ENCODE measurements at regions not wholly inside any gene's neighbourhood (a gene's known extent, or its start where the extent isn't known, plus 50 kb on each side); places are given as distances from the start of the nearest gene placed in this dataset.

DNA sequence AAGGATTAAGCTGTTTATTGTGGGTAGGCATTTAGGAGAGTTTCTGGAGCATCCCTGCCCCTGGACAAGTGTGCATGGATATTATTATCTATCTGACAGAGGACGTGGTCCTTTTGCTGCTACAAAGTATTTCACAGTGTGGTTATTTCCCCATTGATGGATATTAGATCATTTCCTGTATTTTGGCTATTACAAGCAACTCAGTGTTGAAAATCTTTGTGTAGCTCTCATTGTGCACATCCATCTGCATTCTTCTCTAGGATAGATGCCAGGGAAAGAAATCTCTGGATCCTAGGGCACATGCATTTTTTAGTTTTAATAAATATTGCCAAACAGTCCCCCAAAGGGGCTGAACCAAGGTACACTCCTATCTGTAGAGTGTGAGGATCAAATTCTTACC lies 154.3 kb upstream of the SRRM4 start:
- no peak for TF ChIP-seq CTCF (IDR thresholded peaks at IDR 0.05)
- no peak for TF ChIP-seq POLR2A (IDR thresholded peaks at IDR 0.05)
- no peak for TF ChIP-seq POLR2AphosphoS5 (IDR thresholded peaks at IDR 0.05)
- TF ChIP-seq EP300 (IDR thresholded peaks at IDR 0.05) = no peak

Measured in sigmoid colon (tissue), 4 donors.